Ishikawa (cell line): ENCODE measurements at regions not wholly inside any gene's neighbourhood (a gene's known extent, or its start where the extent isn't known, plus 50 kb on each side); places are given as distances from the start of the nearest gene placed in this dataset.

Experiments used
- CEBPB ChIP-seq: IDR thresholded peaks from 2 replicates; pipeline ENCODE4 v1.6.1; 2012
- CREB1 ChIP-seq: IDR thresholded peaks from 2 replicates; pipeline ENCODE4 v1.6.1; 2012; ENCODE audit warnings: low read depth
- EGR1 ChIP-seq: IDR thresholded peaks from 2 replicates; pipeline ENCODE4 v1.6.1; 2012
- EP300 ChIP-seq: IDR thresholded peaks from 2 replicates; pipeline ENCODE4 v1.6.1; 2012; ENCODE audit warnings: borderline replicate concordance
- FOXM1 ChIP-seq: IDR thresholded peaks from 2 replicates; pipeline ENCODE4 v1.6.1; 2012; ENCODE audit warnings: low read depth, borderline replicate concordance
- MAX ChIP-seq: IDR thresholded peaks from 2 replicates; pipeline ENCODE4 v1.6.1; 2012
- NFIC ChIP-seq: IDR thresholded peaks from 2 replicates; pipeline ENCODE4 v1.6.1; 2012
- RAD21 ChIP-seq: IDR thresholded peaks from 2 replicates; pipeline ENCODE4 v1.6.1; 2012; ENCODE audit warnings: low read depth
- REST ChIP-seq: IDR thresholded peaks from 2 replicates; pipeline ENCODE4 v1.6.1; 2012; ENCODE audit warnings: low read depth, mild to moderate bottlenecking
- TAF1 ChIP-seq: IDR thresholded peaks from 2 replicates; pipeline ENCODE4 v1.6.1; 2012; ENCODE audit warnings: low read depth, mild to moderate bottlenecking
- TCF12 ChIP-seq: IDR thresholded peaks from 2 replicates; pipeline ENCODE4 v1.6.1; 2012; ENCODE audit warnings: low read depth
- TEAD4 ChIP-seq: IDR thresholded peaks from 2 replicates; pipeline ENCODE4 v1.6.1; 2012
- USF1 ChIP-seq: IDR thresholded peaks from 2 replicates; pipeline ENCODE4 v1.6.1; 2012
- YY1 ChIP-seq: IDR thresholded peaks from 2 replicates; pipeline ENCODE4 v1.6.1; 2012; ENCODE audit warnings: low read depth
- ZBTB7A ChIP-seq: IDR thresholded peaks from 2 replicates; pipeline ENCODE4 v1.6.1; 2012; ENCODE audit warnings: low read depth

DNA sequence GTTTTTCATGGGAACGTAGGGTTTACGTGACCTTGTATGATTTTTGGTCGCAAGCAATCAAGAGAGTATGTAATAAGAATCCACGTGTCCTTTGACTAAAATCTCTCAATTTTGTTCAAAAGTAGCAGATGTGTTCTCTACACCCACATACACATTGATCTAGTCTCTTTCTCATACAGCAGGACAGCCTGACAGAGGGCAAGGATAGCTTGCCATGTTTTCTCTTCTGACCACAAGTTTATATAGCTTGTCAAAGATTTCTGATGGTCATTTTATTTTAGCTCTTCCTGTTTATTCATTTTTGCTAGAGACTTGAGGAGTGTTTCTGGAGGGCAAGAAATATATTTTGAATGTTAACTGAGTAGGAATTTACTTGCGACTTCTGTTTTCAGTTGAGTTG is 570.2 kb upstream of the ALCAM start:
- TF ChIP-seq EP300 (no peak), RAD21 (no peak), MAX (no peak), ZBTB7A (no peak), FOXM1 (no peak), TCF12 (no peak), REST (no peak), TAF1 (no peak), TEAD4 (no peak)

DNA sequence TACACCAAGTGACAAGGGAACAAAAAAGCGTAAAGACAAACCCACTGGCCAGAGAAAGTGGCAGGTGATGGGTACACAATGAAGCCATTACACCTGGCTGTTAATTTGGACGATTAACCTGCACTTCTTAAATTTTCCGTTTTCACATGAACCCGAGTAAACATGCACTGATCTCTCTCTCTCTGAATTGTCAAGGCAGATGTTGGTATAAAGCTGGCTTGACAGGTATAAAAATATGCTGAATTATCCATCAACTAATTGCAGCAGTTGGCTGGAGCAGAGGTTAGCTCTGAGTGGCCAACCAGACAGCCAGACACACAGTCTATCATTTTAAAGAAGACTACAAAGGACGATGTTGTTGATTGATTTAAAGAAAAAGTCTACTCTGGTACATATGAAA is 561.7 kb upstream of the ALCAM start:
- TF ChIP-seq EGR1 (no peak), TEAD4 (no peak), FOXM1 (no peak), TAF1 (no peak), USF1 (no peak), ZBTB7A (no peak), NFIC (no peak)

DNA sequence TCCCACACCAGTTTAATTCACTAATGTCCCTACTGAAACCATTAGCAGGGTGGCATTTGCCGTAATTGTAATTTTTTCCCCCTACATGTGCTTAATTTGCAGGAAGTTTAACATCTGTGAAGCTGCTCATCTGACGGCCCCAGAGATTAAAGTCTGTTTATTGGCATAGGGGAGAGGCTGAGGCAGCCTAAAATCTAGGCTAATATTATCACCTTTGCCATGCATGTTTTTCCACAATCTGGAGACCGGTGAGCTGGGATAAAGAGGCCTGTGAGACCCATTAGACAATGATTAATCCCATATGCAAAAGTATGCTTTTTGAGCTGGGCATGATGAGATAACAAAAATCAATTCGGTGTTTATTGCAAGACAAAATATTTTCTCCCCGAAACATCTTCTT is 561.2 kb upstream of the ALCAM start:
- TF ChIP-seq FOXM1 (no peak), USF1 (no peak), NFIC (no peak), CEBPB (no peak), EP300 (no peak), ZBTB7A (no peak), TAF1 (no peak), CREB1 (no peak)

- no peak for TF ChIP-seq EGR1
- no peak for TF ChIP-seq YY1
- no peak for TF ChIP-seq EP300
- TF ChIP-seq NFIC: no peak
Measured at GRCh38 chr3:104810896-104811295, 555.8 kb upstream of the ALCAM start.

DNA sequence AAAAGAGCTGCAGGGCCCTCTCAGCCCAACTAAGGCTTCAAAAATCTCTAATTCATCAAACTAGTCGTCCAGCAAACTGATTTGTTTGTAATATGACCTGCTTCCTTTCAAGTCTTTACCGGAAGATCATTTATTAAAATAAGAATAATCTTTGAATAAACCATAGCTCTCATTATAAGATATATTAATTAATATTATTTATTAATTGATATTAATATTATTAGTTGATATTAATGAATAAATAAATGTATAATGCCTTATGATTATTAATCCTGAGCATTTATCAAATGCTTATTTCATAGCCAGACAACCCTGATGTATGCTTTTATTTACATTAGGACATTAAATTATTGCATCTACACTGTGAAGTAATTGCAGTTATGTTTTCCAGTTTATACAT is 550.7 kb upstream of the ALCAM start:
- TF ChIP-seq MAX (no peak), EGR1 (no peak), USF1 (no peak), FOXM1 (no peak), RAD21 (no peak)

GRCh38 chr3:104816716-104817115 is 550.0 kb upstream of the ALCAM start:
- TF ChIP-seq FOXM1: no peak

DNA sequence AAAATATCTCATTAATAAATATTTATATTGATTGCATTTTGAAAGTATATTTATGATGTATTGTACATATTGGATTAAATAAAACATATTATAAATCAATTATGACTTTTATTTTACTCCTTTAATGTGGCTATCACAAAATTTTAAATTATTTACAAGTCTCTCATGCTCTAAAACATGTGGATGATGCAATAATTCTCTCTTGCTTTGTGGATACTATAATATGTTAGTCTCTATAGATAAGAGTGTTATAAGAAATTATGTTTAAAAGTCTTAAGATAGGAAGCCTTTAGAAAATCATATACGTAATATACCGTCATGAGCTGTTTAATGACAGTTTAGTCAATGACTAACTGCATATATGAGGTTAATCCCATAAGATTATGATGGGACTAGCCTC is 547.4 kb upstream of the ALCAM start:
- TF ChIP-seq NFIC (no peak), EP300 (no peak), EGR1 (no peak), FOXM1 (no peak), USF1 (no peak), MAX (no peak), TEAD4 (no peak), ZBTB7A (no peak), TAF1 (no peak), RAD21 (no peak)

DNA sequence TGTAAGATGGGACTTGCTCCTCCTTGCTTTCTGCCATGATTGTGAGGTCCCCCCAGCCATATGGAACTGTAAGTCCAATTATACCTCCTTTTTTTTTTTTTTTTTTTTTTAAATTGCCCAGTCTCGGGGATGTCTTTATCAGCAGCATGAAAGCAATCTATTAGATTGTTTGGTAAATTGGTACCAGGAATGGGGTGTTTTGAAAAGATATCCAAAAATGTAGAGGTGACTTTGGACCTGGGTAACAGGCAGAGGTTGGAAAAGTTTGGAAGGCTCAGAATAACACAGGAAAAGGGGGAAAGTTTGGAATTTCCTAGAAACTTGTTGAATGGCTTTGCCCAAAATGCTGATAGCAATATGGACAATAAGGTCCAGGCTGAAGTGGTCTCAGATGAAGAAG is 545.8 kb upstream of the ALCAM start:
- TF ChIP-seq CREB1: no peak
- TF ChIP-seq RAD21: no peak
- no peak for TF ChIP-seq USF1
